ENCODE measurements at regions not wholly inside any gene's neighbourhood (a gene's known extent, or its start where the extent isn't known, plus 50 kb on each side); places are given as distances from the start of the nearest gene placed in this dataset.

GRCh38 chr2:145729993-145730770 is 1210.3 kb upstream of the ZEB2 start:
- H3K36me3 ChIP-seq, result no peaks in the 10 kb centered on the region
- intact Hi-C loops (cut with DNase I), result no loop called here
- no peak for ATAC-seq
- H3K4me3 ChIP-seq, result no peak overlapping the region
- no peak for DNase-seq
- no peaks in the 10 kb centered on the region for H3K27me3 ChIP-seq
- no peaks in the 10 kb centered on the region for H3K4me1 ChIP-seq
- TF ChIP-seq CTCF (IDR thresholded peaks at IDR 0.05), result no peak
- H3K9me3 ChIP-seq, result no peaks in the 10 kb centered on the region
- no peak overlapping the region for H3K27ac ChIP-seq

GRCh38 chr2:145729481-145729880 is 1209.6 kb upstream of the ZEB2 start:
- no peak for TF ChIP-seq CTCF (IDR thresholded peaks at IDR 0.05)
- no peak overlapping the region for H3K4me3 ChIP-seq
- H3K27me3 ChIP-seq, result no peaks in the 10 kb centered on the region
- H3K36me3 ChIP-seq, result no peaks in the 10 kb centered on the region
- DNase-seq, result no peak
- no peak overlapping the region for H3K27ac ChIP-seq
- ATAC-seq, result no peak
- intact Hi-C loops (cut with DNase I), result no loop called here
- no peaks in the 10 kb centered on the region for H3K9me3 ChIP-seq
- no peaks in the 10 kb centered on the region for H3K4me1 ChIP-seq

GRCh38 chr2:145728511-145728910 is 1208.6 kb upstream of the ZEB2 start:
- intact Hi-C loops (cut with DNase I), result no loop called here
- no peaks in the 10 kb centered on the region for H3K9me3 ChIP-seq
- H3K27ac ChIP-seq, result no peak overlapping the region
- H3K27me3 ChIP-seq, result no peaks in the 10 kb centered on the region
- ATAC-seq (no peak), DNase-seq (no peak)
- H3K4me1 ChIP-seq, result no peaks in the 10 kb centered on the region
- TF ChIP-seq CTCF (IDR thresholded peaks at IDR 0.05), result no peak
- no peaks in the 10 kb centered on the region for H3K36me3 ChIP-seq
- H3K4me3 ChIP-seq, result no peak overlapping the region

GRCh38 chr2:145725876-145726275 is 1206.0 kb upstream of the ZEB2 start:
- no peaks in the 10 kb centered on the region for H3K27me3 ChIP-seq
- no peaks in the 10 kb centered on the region for H3K36me3 ChIP-seq
- DNase-seq, result no peak
- no peak overlapping the region for H3K4me3 ChIP-seq
- no peak for ATAC-seq
- H3K9me3 ChIP-seq, result no peaks in the 10 kb centered on the region
- H3K4me1 ChIP-seq, result no peaks in the 10 kb centered on the region
- TF ChIP-seq CTCF (IDR thresholded peaks at IDR 0.05), result no peak
- H3K27ac ChIP-seq, result no peak overlapping the region
- intact Hi-C loops (cut with DNase I), result no loop called here

GRCh38 chr2:145724311-145724898 is 1204.5 kb upstream of the ZEB2 start:
- no peak for TF ChIP-seq CTCF (IDR thresholded peaks at IDR 0.05)
- Histone ChIP-seq H3K4me3 (no peak overlapping the region), H3K27ac (no peak overlapping the region), H3K27me3 (no peaks in the 10 kb centered on the region), H3K4me1 (no peaks in the 10 kb centered on the region), H3K9me3 (no peaks in the 10 kb centered on the region), H3K36me3 (no peaks in the 10 kb centered on the region)
- intact Hi-C loops (cut with DNase I), result no loop called here
- DNase-seq (no peak), ATAC-seq (no peak)
